DND-41 (cell line): ENCODE measurements at regions not wholly inside any gene's neighbourhood (a gene's known extent, or its start where the extent isn't known, plus 50 kb on each side); places are given as distances from the start of the nearest gene placed in this dataset.

Experiments used
- CTCF ChIP-seq: IDR thresholded peaks from 2 replicates; pipeline ENCODE4 v1.5.1; 2012; ENCODE audit warnings: borderline replicate concordance, low read length, moderate library complexity, mild to moderate bottlenecking; ENCODE audit not compliant: poor library complexity, severe bottlenecking; ENCODE audit errors: extremely low read depth
- EZH2 ChIP-seq: IDR thresholded peaks from 3 replicates; pipeline ENCODE4 v1.6.1; 2012; ENCODE audit warnings: borderline replicate concordance, low read depth, mild to moderate bottlenecking, moderate library complexity, low read length, inconsistent platforms; ENCODE audit not compliant: severe bottlenecking

GRCh38 chr4:45119376-45119775 lies 393.0 kb upstream of the GNPDA2 start:
- TF ChIP-seq CTCF (no peak), EZH2 (no peak)
